Endothelial cell of umbilical vein (primary cell): ENCODE measurements at regions not wholly inside any gene's neighbourhood (a gene's known extent, or its start where the extent isn't known, plus 50 kb on each side); places are given as distances from the start of the nearest gene placed in this dataset.

ENCODE experiments used
- EZH2 ChIP-seq: IDR thresholded peaks from 2 replicates; pipeline ENCODE4 v1.6.1; 2012; ENCODE audit warnings: borderline replicate concordance, low read depth, mild to moderate bottlenecking, moderate library complexity, low read length, inconsistent platforms; ENCODE audit not compliant: severe bottlenecking
- FOS ChIP-seq: IDR thresholded peaks from 2 replicates; pipeline ENCODE4 v1.6.1; 2011; ENCODE audit warnings: mild to moderate bottlenecking, low read length, moderate library complexity, borderline replicate concordance; ENCODE audit not compliant: insufficient read depth
- GATA2 ChIP-seq: IDR thresholded peaks from 2 replicates; pipeline ENCODE4 v1.7.0; 2011; ENCODE audit warnings: low read depth, mild to moderate bottlenecking, moderate library complexity, mixed read lengths, low read length; ENCODE audit not compliant: insufficient read length, insufficient read depth
- JUN ChIP-seq: IDR thresholded peaks from 2 replicates; pipeline ENCODE4 v1.6.1; 2011; ENCODE audit warnings: borderline replicate concordance, low read depth; ENCODE audit not compliant: insufficient read length, insufficient read depth
- POLR2A ChIP-seq: IDR thresholded peaks from 2 replicates; pipeline ENCODE4 v1.6.1; 2012; ENCODE audit warnings: low read depth, mild to moderate bottlenecking, control low read depth, low read length
- POLR2AphosphoS5 ChIP-seq: IDR thresholded peaks from 2 replicates; pipeline ENCODE4 v1.6.1; 2012; ENCODE audit warnings: low read depth, mild to moderate bottlenecking, control low read depth, low read length, moderate library complexity; ENCODE audit not compliant: insufficient read depth
- TF ChIP-seq, protein P1 (sequence below), 2 donors: IDR thresholded peaks; 1 replicate in 1 of 2; 2 replicates in 1 of 2; pipeline ENCODE4 v1.5.1; 2011; ENCODE audit warnings: low read length in 2 of 2, mild to moderate bottlenecking in 2 of 2, moderate library complexity in 2 of 2, control low read depth in 1 of 2, inconsistent platforms in 1 of 2, low read depth in 1 of 2; ENCODE audit not compliant: insufficient read depth in 1 of 2; ENCODE audit errors: extremely low read depth in 1 of 2

DNA sequence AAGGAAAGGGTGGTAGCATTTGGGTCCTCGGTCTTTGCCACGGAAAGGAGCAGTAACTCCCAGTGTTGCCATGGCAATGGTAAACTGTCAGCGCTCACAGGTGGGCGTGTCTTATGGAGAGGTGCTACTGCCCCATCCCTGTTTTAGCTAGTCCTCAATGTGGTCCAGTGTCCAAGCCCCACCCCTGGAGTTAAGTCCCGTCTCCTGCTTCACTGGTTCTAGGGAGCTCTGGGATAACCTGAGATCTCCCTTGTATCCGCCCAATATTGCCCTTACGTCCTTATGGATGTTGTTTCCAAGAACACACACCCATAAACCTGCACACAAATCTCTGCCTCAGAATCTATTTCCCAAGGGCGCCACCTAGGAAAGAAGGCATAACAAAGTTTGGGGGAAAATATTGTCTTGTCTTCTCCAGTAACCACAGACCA is 64.2 kb downstream of the SPRING1 start:
- no peak for TF ChIP-seq FOS
- TF ChIP-seq GATA2 = no peak
- no peak for TF ChIP-seq JUN
- TF ChIP-seq POLR2A = no peak
- TF ChIP-seq POLR2AphosphoS5 = no peak
- TF ChIP-seq EZH2 = no peak
- TF ChIP-seq, protein P1, sequence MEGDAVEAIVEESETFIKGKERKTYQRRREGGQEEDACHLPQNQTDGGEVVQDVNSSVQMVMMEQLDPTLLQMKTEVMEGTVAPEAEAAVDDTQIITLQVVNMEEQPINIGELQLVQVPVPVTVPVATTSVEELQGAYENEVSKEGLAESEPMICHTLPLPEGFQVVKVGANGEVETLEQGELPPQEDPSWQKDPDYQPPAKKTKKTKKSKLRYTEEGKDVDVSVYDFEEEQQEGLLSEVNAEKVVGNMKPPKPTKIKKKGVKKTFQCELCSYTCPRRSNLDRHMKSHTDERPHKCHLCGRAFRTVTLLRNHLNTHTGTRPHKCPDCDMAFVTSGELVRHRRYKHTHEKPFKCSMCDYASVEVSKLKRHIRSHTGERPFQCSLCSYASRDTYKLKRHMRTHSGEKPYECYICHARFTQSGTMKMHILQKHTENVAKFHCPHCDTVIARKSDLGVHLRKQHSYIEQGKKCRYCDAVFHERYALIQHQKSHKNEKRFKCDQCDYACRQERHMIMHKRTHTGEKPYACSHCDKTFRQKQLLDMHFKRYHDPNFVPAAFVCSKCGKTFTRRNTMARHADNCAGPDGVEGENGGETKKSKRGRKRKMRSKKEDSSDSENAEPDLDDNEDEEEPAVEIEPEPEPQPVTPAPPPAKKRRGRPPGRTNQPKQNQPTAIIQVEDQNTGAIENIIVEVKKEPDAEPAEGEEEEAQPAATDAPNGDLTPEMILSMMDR (IDR thresholded peaks at IDR 0.05; ENCODE audit: extremely low read depth in 1 of 2, insufficient read depth in 1 of 2, low read depth in 1 of 2, low read length in 2 of 2) = no peak
